ENCODE measurements at regions not wholly inside any gene's neighbourhood (a gene's known extent, or its start where the extent isn't known, plus 50 kb on each side); places are given as distances from the start of the nearest gene placed in this dataset.

DNA sequence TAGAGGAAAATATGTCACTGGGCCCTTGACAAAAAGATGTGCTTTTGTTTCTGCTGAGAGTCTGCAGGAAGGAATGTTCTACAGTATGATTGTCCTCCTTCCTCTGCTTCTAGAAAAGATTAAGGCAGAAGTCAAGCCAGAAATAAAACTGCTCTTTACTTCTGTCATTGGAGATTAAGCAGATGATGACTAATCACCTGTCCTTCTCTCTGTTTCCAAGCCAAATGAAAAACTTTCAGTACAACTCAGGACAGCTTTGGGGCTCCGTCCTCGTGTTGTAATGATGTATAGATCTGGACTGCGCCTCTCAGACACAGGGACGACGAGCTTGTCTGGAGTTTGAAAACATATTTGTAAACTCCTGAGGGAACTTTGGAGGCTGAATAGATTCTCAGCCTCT, 159.3 kb downstream of the DYRK2 start:
- no peak overlapping the region for H3K4me2 ChIP-seq (ENCODE audit: low read length)
- TF ChIP-seq, protein P1, sequence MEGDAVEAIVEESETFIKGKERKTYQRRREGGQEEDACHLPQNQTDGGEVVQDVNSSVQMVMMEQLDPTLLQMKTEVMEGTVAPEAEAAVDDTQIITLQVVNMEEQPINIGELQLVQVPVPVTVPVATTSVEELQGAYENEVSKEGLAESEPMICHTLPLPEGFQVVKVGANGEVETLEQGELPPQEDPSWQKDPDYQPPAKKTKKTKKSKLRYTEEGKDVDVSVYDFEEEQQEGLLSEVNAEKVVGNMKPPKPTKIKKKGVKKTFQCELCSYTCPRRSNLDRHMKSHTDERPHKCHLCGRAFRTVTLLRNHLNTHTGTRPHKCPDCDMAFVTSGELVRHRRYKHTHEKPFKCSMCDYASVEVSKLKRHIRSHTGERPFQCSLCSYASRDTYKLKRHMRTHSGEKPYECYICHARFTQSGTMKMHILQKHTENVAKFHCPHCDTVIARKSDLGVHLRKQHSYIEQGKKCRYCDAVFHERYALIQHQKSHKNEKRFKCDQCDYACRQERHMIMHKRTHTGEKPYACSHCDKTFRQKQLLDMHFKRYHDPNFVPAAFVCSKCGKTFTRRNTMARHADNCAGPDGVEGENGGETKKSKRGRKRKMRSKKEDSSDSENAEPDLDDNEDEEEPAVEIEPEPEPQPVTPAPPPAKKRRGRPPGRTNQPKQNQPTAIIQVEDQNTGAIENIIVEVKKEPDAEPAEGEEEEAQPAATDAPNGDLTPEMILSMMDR (IDR thresholded peaks at IDR 0.05; ENCODE audit: low read depth, low read length, poor library complexity, severe bottlenecking), result no peak
- no peak for TF ChIP-seq EZH2phosphoT487 (IDR thresholded peaks at IDR 0.05; ENCODE audit: borderline replicate concordance, low read length)
- H3K27me3 ChIP-seq (ENCODE audit: control insufficient read depth, low read length), result no peaks in the 10 kb centered on the region
- H3K9me2 ChIP-seq (replicated peaks; ENCODE audit: control insufficient read depth, low read length), result no peaks in the 10 kb centered on the region
- H3K79me2 ChIP-seq (ENCODE audit: control insufficient read depth, low read length), result no peaks in the 10 kb centered on the region
- no peak overlapping the region for H3K4me3 ChIP-seq (ENCODE audit: low read length)
- no peaks in the 10 kb centered on the region for H3K36me3 ChIP-seq (ENCODE audit: control insufficient read depth, low read length)
- no peak overlapping the region for H3K27ac ChIP-seq (ENCODE audit: low read depth, low read length)
- no peaks in the 10 kb centered on the region for H3F3A ChIP-seq (ENCODE audit: control insufficient read depth, insufficient read depth)
- H3K4me1 ChIP-seq (ENCODE audit: control insufficient read depth, low read length), result peaks cover 20% of the 10 kb centered on the region
- H3K9me3 ChIP-seq (ENCODE audit: control insufficient read depth, insufficient read depth, low read length), result no peaks in the 10 kb centered on the region
- H4K20me1 ChIP-seq (ENCODE audit: control insufficient read depth, insufficient read depth, low read depth, low read length), result no peaks in the 10 kb centered on the region

DNA sequence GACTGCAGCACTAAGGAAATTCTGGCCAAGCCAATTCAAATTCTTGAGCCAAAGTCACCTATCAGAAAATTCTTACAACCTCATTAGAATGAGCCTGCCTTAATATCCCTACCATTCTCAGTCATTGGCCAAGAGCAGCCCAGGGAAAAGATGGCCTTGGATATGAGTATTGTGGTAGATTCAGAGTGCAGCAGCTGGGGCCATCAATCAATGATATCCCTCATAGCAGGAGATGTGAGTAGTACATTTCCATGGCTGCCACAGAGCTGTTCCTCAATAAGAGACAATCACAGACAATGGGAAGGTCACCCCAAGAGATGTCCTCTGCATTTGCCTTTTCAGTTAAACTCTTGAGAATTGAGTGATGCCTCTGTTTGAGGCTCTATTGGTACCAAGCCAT, 161.6 kb downstream of the DYRK2 start:
- Histone ChIP-seq H4K20me1 (ENCODE audit: control insufficient read depth, insufficient read depth, low read depth, low read length) (no peaks in the 10 kb centered on the region), H3K79me2 (ENCODE audit: control insufficient read depth, low read length) (no peaks in the 10 kb centered on the region), H3K4me3 (ENCODE audit: low read length) (no peak overlapping the region), H3K27ac (ENCODE audit: low read depth, low read length) (no peak overlapping the region), H3F3A (ENCODE audit: control insufficient read depth, insufficient read depth) (no peaks in the 10 kb centered on the region), H3K4me1 (ENCODE audit: control insufficient read depth, low read length) (no peaks in the 10 kb centered on the region; the same call in 1 of the 2 replicates), H3K9me3 (ENCODE audit: control insufficient read depth, insufficient read depth, low read length) (no peaks in the 10 kb centered on the region; the same call in 1 of the 2 replicates), H3K27me3 (ENCODE audit: control insufficient read depth, low read length) (no peaks in the 10 kb centered on the region), H3K36me3 (ENCODE audit: control insufficient read depth, low read length) (no peaks in the 10 kb centered on the region), H3K9me2 (replicated peaks; ENCODE audit: control insufficient read depth, low read length) (no peaks in the 10 kb centered on the region), H3K4me2 (ENCODE audit: low read length) (no peak overlapping the region)
- TF ChIP-seq, protein P1 (IDR thresholded peaks at IDR 0.05; ENCODE audit: low read depth, low read length, poor library complexity, severe bottlenecking), result no peak
- no peak for TF ChIP-seq EZH2phosphoT487 (IDR thresholded peaks at IDR 0.05; ENCODE audit: borderline replicate concordance, low read length)

DNA sequence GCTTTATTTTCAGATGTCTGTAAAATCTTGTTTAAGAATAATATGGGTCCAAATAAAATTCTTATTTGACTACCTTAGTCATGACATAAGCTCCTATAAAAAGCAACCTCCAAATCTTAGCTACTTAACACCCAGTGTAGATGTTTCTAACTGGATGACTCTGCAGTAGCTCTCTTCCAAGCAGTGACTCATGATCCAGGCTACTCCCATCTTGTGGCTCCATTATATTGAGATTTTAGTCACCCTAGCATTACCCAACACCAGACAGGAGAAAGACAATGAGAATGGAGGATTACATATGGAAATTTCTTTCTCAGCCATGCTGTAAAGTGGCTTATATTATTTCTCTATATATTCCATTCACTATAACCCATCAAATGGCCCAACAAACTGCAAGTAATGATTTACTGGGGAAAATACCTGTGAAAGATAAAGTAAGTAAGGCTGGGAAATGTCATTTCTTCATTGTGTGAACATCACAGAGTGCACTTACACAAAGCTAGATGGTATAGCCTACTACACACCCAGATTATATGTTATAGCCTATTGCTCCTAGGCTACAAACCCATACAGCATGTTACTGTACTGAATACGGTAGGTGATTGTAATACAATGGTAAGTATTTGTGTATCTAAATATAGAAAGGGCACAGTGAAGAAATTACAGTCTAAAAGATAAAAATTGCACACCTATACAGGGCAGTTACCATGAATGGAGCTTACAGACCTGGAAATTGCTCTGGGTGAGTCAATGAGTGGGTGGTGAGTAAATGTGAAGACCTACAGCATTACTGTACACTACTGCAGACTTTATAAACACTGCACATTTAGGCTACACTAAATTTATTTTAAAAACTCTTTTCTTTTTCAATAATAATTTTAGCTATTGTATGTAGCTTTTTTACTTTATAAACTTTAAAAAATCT, 163.2 kb downstream of the DYRK2 start:
- Histone ChIP-seq H3K36me3 (ENCODE audit: control insufficient read depth, low read length) (no peaks in the 10 kb centered on the region), H3K27me3 (ENCODE audit: control insufficient read depth, low read length) (no peaks in the 10 kb centered on the region), H3F3A (ENCODE audit: control insufficient read depth, insufficient read depth) (no peaks in the 10 kb centered on the region), H3K4me1 (ENCODE audit: control insufficient read depth, low read length) (no peaks in the 10 kb centered on the region), H3K4me2 (ENCODE audit: low read length) (no peak overlapping the region), H3K9me2 (replicated peaks; ENCODE audit: control insufficient read depth, low read length) (no peaks in the 10 kb centered on the region), H3K9me3 (ENCODE audit: control insufficient read depth, insufficient read depth, low read length) (peaks cover 5% of the 10 kb centered on the region; the same call in 1 of the 2 replicates), H3K4me3 (ENCODE audit: low read length) (no peak overlapping the region), H3K79me2 (ENCODE audit: control insufficient read depth, low read length) (no peaks in the 10 kb centered on the region), H3K27ac (ENCODE audit: low read depth, low read length) (no peak overlapping the region), H4K20me1 (ENCODE audit: control insufficient read depth, insufficient read depth, low read depth, low read length) (no peaks in the 10 kb centered on the region)
- TF ChIP-seq, protein P1 (IDR thresholded peaks at IDR 0.05; ENCODE audit: low read depth, low read length, poor library complexity, severe bottlenecking), result no peak
- TF ChIP-seq EZH2phosphoT487 (IDR thresholded peaks at IDR 0.05; ENCODE audit: borderline replicate concordance, low read length), result no peak
